Skeletal muscle cell (primary cell): ENCODE measurements at regions not wholly inside any gene's neighbourhood (a gene's known extent, or its start where the extent isn't known, plus 50 kb on each side); places are given as distances from the start of the nearest gene placed in this dataset.
"Not testable (repeated sequence)": the region's sequence is repeated elsewhere in the genome, so short reads cannot be mapped to it uniquely, and the experiment has no call there.

ENCODE experiments used
- DNase-seq: peaks from one replicate; pipeline ENCODE4 v3.0.0-alpha.2; 2010; ENCODE audit warnings: low read depth
- H3K4me3 ChIP-seq: 2 replicates; pipeline ENCODE4 v1.5.1; 2011; ENCODE audit warnings: low read depth, mild to moderate bottlenecking, control low read depth, low read length, moderate library complexity

GRCh38 chr7:80999100-80999499 is 80.2 kb upstream of the SEMA3C start:
- no peak overlapping the region for H3K4me3 ChIP-seq
- DNase-seq: no peak

DNA sequence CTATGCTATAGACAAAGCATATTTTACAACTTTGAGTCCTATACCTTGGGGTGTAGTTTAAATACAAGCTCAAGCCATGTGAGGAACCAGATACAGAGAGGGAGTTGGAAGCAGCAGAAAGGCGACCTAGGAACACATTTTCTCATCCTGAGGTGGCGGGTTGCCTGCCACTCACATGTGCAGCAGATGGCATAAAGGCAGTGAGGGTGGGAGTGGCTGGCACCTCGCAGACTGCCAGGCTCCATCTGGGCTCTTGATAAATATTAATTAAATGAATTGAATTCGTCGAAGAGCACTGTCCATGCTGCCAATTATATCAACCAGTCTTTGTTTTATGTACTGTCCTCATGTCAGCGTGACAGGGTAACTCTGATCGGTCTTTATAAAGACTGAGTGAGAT is 79.0 kb upstream of the SEMA3C start:
- H3K4me3 ChIP-seq: no peak overlapping the region
- no peak for DNase-seq

DNA sequence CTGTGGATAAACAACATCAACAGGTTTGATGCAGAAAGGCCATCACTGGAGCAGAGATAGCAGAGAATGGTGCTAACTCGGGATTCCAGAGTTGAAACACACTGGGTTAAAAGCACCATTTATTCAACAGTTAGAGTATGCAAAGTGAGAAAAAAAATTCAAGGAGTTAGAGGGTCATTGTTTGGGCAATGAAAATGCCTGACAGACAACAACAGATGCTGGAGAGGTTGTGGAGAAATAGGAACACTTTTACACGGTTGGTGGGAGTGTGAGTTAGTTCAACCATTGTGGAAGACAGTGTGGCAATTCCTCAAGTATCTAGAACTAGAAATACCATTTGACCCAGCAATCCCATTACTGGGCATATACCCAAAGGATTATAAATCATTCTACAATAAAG is 77.4 kb upstream of the SEMA3C start:
- DNase-seq, H3K4me3 ChIP-seq: not testable (repeated sequence)

DNA sequence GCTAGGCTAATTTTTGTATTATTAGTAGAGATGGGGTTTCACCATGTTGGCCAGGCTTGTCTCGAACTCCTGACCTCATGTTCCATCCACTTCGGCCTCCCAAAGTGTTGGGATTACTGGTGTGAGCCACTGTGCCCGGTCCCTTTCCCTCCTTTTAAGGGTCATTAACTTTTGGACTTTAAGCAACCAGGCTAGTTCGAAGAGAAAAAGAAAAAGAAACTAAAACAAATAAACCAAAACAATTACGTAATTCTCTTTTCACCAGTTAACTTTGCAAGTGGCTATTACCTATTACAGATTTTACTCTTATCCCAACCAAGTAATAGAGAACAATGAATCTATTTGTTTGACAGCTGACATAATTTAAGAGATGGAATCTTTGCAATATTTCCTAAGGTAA is 72.8 kb upstream of the SEMA3C start:
- DNase-seq: no peak
- no peak overlapping the region for H3K4me3 ChIP-seq

- H3K4me3 ChIP-seq: no peak overlapping the region
- DNase-seq: no peak
These were observed 65.8 kb upstream of the SEMA3C start for GRCh38 chr7:80984619-80985018.

DNA sequence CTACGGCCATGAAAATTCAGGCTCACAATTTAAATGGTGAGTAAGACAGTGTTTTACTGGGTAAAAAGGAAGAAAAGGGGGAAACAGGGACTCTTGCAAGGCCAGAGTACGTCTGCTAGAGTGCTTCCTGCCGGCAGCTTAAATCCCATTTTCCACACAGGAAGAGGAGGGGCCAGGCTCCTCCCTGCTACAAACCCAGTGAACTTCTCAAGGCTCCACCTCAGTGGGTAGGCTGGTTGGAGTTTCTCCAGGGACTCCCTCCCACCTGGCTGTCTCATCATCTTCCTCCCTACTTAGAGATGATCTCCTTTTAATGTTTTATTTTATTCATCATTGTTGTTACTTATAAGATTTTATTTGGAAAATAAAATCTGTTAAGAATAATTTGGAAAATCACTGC is 62.6 kb upstream of the SEMA3C start:
- DNase-seq: no peak
- no peak overlapping the region for H3K4me3 ChIP-seq

- no peak for DNase-seq
- H3K4me3 ChIP-seq: no peak overlapping the region
These were observed 58.9 kb upstream of the SEMA3C start for GRCh38 chr7:80977751-80978150.

DNA sequence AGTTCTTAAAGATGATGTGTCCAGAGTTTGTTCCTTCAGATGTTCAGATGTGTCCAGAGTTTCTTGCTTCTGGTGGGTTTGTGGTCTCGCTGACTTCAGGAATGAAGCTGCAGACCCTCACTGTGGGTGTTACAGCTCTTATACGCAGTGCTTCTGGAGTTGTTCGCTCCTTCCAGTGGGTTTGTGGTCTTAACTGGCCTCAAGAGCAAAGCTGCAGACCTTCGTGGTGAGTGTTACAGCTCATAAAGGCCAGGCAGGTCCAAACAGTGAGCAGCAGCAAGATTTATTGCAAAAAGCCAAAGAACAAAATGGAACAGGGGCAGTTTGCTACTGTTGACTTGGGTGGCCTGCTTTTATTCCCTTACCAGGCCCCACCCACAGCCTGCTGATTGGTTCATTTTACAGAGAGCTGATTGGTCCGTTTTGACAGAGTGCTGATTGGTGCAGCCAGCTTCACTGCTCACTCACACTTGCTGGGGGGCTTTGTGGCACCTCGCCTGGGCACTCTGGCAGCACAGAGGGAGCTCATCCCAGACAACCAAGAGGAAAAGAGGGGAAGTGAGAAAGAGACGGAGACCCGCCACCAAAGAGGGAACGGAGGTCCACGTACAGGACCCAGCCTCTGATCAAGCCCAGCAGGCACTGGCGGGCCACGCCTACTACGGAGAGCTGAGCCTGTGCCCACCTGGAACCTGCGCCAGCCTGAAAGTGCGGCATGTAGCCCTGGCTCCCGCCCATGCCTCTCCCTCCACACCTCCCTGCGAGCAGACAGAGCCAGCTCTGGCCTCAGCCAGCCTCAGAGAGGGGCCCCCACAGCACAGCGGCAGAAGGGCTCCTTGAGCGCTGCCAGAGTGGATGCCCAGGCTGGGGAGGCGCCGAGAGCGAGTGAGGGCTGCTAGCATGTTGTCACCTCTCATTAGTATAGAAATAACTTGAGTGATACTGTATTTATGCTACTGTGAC is 55.8 kb upstream of the SEMA3C start:
- no peak for DNase-seq
- H3K4me3 ChIP-seq: no peak overlapping the region

DNA sequence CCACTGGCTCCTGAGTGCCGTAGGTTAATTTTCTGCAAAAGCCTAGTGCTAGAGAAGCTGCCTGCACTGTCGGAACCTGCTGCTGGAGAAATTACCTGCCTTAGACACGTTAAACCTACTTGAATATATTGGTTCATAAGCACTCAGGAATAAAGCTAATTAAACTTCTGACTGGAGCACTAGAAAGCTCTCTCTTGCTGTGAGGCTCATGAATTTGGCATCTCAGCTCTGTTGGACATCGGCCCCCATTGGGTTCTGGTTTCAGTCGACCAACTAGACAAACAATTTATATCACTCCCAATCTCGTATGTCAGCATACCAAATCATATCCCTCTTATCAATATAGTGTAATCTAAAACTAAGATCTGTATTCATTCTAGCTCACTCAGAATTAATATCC is 52.4 kb upstream of the SEMA3C start:
- DNase-seq: no peak
- H3K4me3 ChIP-seq: no peak overlapping the region
